ENCODE measurements at regions not wholly inside any gene's neighbourhood (a gene's known extent, or its start where the extent isn't known, plus 50 kb on each side); places are given as distances from the start of the nearest gene placed in this dataset.
"Not testable (repeated sequence)": the region's sequence is repeated elsewhere in the genome, so short reads cannot be mapped to it uniquely, and the experiment has no call there.

DNA sequence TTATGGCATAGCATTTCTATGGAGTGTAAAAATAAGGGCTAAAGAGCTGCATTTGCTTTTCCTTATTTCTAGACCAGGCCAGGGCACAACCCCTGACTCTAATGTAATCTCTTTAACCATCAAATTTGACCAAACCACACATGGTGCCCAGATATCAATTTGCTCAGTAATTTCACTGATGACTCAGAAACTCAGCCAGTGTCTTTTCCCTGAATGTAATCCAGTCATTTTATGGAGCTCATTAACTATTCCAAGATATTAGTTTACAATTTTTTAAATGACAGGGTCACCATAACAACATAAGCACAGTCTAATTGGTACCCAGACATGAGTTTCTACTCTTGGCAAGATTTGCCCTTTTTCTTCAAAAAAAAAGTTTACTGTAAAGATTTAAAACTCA lies 270.8 kb upstream of the AGAP1 start:
- DNase-seq: no peak

DNA sequence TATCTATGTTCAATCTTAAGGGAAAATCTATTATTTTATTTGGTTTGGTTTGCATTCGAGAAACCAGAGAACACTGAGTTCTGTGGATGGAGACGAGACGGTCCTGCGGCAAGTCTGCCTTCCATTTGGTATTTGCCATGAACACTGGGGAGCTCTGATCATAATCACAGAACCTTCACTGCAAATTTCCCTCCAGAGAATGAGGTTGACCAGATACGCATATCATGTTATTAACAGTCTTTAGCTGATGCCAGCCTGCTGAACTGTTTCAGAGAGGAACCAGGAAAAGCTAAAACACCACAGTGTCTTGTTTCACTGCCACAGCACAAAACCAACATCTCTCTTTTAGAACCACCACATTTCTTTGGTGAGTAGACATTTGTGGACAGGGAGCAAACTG lies 269.4 kb upstream of the AGAP1 start:
- no peak for DNase-seq

DNA sequence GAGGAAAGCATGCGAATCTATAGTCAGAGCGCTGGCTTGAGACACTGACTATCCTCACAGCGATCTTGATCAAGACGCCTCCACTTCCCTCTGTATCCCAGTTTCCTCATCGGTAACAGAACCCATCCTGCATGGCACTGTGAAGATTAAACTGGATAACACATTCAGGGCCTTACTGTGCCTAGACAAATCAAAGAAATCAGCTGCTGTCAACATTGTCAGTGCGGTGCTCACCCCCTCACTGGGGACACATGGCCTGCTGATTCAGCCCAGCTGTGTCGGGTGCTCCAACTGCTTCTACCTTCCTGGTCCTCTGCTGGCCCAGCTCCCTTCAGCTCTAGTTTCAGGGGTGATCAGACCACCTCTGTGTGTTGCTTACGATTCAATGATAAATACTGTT lies 268.6 kb upstream of the AGAP1 start:
- DNase-seq: no peak

DNA sequence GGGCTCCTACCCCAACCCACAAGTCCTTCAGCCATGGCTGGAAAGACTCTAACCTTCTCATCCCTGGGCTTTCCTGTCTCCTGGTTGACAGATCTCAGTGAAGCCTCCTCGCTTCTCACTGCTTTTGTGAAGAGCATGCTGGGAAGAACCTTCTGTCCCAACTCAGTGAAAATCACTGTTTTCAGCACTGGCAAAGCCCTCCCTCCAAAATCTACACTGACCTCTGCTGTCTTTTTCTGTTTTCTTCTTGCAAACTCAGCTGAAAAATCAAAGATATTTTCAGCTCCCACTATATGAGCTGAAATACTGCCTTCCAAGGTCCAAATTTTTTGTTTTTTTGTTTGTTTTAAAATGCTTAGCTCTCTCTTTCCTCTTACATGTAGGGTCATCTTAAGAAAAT lies 266.3 kb upstream of the AGAP1 start:
- DNase-seq: no peak

DNA sequence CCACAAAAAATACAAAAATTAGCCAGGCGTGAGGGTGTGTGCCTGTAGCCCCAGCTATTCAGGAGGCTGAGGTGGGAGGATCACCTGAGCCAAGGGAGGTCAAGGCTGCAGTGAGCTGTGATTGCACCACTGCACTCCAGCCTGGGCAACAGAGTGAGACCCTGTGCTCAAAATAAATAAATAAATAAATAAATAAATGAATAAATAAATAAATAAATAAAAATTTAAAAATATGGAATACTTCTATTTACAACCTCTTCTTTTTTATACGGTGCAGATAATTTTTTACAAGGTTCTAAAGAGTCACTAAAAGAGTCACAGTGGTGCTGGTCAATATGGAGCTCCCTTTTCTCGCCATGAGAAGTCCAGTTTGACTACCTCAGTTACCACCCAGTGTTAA lies 265.4 kb upstream of the AGAP1 start:
- not testable (repeated sequence) for DNase-seq

DNA sequence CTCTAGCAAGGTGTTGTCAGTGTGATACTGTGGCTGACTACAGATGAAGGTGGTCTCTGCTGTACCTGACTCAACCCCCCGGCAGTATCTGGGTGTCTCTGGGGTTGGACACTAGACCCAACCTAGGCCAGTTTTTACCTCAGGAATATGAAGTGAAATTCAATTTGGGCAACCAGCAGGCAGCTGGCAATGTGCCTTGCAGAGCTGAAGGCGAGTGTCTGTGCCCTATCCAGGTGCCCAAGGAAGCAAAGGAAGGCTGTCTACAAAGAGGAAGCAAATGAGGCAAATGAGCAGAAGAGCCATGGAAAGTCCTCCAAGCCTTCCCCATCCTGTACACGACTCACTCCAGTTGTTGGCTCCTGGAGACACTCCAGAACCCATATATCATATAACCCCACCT lies 264.6 kb upstream of the AGAP1 start:
- DNase-seq: no peak

DNA sequence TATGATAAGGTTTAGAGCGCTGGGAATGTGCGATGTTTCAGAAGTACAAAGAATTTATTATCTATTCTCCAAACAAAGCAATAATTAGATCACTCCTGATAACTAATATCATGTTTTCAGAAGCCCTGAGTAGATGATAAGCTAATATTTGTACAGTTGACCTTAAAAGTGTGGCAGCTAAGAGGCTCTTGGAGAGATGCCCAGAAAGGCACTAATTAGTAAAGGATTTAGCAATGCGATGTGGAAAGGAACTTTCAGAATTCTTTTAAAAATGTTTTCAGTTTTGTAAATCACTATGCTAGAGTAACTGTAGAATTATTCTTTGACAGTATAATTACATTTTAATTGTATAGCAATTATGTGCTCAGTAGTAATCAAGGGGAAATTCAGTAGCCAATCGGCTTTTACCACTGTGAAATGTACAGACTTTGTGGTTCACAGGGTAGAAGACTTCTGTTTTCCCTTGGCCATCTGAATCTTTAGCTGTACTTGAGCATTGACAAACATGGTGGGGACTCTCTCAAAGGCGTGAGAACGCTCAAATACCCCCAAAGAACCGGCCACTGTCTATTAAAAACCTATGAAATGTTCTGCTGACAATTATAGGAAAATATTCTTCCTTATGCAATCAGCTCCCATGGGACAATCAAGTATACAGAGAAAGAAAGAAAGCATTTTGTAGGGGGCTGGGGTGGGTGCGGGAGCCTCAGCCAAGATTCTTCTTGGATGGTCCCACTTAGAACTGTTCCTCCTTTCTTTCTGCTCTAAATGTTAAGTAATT lies 262.8 kb upstream of the AGAP1 start:
- DNase-seq: no peak

DNA sequence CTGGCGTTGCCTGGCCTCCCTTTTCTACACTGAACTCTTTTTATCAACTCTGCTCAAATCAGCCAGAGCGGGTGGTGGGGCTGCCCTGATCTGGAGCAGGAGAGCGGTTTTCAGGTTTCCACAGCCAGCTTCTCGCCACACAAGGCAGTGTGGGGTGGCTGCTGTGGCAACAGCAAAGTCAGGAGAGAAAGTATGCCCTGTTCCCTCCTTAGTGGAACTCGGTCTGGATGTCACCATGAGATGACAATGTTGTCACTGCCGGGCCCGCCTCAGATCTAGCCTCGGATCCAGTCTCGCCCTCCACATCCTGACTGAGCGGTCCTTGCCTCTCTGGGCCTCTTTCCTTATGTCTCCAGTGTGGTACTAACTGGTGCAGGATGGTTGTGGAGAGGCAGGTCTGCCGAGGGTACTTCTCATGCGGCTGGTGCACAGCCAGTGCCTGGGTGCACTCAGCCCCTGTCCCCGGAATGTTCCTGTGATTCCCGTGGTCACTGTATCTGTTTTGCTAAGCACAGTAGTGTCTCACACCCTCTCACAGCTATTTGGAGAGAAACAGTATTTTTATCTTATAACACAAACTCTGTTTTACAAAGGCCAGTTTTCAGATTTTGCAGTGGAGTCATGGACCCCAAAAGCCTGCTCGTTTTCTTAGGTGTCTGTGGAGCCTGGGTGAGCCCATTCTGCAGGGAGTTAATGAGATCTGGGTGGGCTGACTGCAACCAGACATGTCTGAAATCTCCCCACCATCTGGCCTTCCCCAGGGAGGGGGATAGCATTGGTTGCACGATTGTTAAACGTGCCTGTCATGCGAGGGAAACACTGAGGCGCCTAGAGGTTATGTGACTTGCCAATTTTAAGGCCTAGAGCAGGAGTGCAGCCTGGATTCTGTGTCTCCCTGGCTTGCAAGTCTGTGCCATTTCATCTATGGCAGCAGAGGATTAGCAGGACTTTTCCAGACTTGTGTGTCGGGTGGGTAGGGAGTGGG lies 261.1 kb upstream of the AGAP1 start:
- DNase-seq: no peak

DNA sequence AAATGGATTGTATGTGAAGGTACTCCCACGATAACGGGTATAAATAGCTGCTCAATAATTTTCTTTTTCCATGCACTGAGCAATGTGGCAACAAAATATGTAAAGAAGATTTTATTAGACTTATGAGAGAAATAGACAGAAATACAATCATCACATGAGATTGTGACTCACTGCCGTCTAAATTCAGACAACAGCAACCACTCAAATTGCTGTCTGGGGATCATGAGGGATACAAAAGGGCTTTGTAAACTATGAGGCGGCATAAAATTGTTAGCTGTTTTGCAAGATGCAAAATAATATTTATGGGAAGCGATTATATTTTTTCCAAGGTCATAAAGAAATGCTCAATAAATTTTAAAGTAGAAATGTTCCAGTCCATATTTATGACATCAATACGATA lies 259.1 kb upstream of the AGAP1 start:
- DNase-seq: no peak

DNA sequence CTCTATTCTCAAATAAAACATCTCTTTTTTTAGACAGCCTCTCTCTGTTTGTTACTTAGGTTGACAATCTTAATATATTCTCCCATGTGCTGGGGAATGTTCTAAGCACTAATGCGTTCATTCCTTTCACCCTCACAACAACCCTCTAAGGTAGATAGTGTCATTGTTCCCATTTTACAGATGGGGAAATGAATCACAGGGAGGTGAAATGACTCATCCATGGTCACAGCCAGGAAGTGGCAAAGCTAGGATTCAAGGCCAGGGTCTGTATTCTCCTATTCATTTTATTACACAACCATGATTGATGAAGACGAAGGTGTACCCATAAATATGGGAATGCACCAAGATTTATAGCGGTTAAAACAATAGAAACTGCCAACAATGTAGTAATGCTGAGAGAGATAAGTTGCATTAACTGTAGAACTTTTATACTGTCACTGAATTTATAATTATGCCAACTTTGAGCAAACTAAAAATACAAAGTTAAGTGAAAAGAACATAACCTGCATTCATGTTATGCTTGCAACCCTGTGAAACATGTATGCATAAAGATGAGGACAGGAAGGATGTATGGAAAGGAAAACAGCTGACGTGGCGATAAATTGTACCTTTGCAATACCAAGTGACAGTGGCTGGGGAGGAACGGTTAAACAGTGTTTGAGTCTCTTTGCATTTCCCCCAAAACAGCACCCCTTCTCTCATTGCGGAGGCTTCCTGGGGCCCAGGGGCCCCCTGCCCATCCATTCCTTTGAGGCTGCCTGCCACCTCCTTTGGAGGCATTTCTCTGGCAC lies 257.7 kb upstream of the AGAP1 start:
- DNase-seq: no peak

DNA sequence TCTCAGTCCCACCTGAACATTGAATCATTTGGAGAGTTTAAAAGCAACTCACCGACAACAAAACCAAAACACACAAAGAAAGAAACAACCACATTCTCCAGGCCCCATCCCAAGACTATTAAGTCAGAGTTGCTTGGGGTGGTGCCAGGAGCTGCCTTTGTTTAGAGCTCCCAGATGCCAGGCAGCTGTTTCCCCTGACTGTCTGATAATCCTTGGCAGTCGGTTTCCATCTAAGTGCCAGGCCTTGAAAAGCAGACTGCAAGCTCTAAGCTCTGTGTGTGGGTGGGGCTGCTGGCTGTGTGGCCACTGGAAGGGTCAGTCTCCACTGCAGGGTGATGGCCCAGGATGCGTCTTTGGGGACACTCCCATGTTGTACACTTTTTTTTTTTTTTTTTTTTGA lies 255.3 kb upstream of the AGAP1 start:
- DNase-seq: no peak

DNA sequence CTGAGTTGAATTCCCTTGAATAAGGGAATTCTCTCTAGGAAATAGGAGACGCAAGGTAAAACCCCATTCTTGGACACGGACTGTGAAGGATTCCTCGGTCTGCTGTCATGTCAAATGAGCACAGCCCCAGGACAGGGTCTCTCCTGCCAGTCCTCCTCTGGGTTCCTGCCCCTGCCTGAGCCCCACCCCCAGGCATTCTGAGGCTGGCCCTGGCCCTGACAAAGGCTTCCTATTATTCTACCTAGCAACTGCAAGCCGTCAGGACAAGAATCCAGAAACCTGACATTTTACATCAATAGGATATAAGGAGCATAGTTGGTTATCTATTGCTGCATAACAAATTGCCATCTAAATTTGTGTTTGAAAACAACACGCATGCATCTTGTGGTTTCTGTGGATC lies 253.3 kb upstream of the AGAP1 start:
- DNase-seq: no peak

DNA sequence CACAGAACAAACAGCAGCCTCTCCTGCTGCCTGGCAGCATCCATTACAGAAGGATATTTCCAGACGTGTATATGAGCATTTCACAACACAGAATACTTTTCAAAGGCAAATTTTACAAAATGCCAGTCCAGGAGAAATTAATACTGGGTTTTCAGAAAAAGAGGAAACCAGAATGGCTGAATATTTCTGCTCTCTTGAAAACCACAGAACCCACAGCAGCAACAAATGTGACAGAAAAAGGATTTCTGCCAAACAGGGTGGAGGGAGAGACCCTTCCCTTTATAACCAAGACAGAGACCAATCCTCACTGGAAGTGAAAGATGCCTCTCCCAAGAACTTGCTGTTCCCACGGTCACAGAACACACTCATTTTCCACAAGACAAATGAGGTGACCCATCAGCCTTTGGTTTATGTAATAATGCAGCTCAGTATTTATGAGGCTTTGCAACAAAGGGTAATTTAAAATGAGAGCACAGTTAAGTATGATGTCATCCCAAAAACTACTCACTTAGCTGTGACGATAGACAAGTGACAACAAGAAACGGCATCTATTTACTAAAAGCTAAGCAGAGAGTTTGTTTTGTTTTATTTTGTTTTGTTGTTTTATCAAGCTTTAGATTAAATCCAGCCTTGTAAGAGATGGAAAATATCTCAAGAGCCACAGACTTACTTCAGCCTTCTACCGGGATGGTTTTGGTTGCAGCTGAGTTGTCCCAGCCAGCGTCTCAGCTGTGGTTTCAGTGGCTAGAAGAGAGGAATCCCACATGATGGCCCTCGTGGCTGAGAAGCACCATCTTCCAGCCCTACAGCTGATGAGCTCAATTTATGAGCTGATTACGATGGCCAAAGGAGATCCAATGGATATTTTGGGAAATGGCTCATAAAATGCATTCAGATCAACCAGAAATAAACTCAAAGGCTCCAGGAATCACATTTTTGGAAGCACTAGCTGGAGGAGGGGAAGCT lies 249.3 kb upstream of the AGAP1 start:
- DNase-seq: no peak

DNA sequence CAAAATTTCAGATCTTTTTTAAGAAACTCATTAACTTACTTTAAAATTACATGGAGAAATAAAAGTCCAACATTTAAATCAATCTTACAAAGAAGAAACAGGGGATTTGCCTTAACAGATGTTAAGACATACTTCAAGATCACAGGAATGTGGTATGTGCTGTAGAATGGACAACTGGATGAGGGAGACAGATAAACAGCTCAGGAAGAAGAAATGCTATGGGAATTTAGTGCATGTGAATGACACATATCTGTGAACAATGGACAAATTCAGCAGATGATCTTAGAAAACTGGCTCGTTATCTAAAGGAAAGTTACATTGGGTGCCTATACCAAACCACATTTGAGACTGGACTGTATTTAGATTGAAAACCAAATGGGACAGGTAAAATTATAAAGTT lies 246.8 kb upstream of the AGAP1 start:
- DNase-seq: no peak

DNA sequence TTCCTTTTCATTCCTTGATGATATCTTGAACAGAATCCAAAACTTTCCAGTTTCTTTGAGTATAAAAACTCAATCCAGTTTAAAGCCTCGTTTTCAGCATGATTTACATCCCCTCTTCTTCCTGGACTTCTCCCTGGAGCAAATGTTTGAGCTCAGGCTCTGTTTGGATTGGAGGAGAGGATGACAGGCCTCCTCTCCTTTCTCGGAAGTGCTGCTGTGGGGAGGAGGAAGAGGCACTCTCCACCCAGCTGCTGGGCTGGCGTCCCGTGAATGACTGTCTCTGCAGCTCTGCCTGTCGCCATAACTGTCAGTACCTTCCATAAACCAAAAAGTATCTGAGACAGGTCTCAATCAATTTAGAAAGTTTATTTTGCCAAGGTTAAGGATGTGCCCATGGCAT lies 238.2 kb upstream of the AGAP1 start:
- DNase-seq: no peak

DNA sequence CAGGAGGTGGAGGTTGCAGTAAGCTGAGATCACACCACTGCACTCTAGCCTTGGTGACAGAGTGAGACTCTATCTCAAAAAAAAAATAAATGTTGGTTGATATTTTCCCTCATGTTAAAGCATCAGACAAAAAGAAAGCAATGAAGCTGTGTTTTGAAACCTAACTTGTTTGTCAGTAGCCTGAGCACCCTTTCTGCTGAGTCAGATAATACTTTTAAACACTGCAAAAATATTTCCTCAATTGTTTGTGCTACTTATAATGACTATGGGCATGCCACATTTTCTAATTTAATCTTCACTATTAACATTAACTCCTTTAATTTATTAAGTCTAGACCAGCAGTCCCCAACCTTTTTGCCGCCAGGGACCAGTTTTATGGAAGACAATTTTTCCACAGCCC lies 236.3 kb upstream of the AGAP1 start:
- no peak for DNase-seq

DNA sequence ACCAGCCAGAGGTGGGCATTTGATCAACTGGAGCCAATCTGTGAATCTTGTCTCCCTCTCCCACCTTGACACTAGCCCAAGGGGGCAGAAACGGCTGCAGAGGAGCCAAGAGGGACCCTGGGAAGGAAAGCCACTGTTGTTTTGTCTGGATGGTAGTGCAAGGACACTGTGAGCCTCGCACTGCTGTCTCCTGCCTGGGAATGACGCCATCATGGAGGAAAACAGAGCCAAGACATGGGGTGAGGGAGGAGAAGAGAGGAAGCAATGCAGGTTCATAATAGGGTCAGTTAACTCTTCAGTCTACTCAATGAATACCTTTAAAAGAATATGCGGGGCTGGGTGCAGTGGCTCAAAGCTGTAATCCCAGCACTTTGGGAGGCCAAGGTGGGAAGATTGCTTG lies 231.1 kb upstream of the AGAP1 start:
- DNase-seq: no peak

DNA sequence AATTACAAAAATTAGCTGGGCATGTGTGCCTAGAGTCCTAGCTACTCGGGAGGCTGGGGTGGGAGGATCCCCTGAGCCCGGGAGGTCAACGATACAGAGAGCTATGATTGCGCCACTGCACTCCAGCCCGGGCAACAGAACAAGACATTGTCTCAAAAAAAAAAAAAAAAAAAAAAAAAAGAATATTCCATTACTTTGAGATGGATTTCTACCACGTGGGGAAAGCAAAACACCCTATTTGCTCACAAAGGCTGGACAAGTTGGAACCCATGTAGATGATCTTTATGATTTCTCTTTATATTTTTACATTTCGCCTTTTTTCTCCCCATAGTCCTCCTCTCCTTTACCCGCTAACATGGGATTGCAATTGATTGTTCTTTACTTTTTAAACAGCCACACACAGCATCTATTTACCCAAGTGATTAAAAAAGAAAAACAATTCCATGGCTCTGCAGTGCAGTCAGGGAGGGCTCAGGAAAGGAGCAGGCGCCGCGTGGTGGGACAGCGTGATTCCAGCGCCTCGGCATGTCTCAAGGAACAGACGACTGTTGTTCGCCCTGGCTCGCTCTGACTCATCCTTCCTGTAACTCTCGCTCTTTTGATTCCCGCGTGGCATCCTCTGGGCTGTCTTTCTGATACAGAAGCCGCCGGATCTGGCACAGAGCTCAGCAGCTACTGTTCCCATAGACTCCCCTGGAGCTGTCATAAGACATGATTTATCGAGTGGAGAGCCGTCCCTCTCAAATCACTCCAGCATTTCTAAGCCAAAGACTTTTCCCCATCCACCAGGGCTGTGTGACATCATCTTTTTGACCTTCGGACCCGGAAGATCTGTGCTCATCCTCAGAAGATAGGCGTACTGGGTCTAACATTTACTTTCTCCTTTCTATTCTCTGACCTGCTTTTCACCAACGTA lies 230.4 kb upstream of the AGAP1 start:
- no peak for DNase-seq

DNA sequence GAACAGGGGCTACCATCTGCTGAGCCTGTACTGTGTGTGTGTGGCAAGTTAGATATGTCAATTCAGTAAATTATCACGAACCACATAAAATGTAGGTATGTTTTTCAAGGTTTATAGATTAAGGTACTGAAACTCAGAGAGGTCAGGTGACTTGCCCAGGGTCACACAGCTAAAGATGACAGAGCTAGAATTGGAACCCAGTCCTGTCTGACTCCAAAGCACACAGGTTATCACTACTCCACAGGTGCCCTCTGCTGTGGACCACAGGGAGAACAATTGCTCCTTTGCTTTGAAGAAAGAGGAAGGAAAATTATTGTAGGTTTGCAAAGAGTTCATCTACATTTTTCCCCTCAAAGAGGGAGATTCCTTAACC lies 229.7 kb upstream of the AGAP1 start:
- no peak for DNase-seq

DNA sequence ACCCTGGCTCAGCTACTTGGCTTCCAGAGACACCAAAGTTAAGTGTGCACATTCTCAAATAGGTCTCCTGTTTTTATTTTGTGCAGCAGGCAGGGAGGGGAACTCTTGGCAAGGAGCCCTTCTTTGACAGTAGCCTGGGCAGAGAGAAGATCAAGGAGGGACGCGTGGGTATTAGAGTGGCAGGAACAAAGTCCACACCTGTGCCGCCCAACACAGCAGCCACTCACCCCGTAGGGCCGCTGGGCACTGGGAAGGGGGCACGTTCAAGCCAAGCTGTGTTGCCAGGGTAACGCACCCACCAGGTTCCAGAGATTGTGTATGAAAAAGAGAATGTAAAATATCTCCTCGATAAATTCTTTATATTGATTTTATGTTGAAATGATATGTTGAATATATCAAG lies 229.3 kb upstream of the AGAP1 start:
- no peak for DNase-seq

DNA sequence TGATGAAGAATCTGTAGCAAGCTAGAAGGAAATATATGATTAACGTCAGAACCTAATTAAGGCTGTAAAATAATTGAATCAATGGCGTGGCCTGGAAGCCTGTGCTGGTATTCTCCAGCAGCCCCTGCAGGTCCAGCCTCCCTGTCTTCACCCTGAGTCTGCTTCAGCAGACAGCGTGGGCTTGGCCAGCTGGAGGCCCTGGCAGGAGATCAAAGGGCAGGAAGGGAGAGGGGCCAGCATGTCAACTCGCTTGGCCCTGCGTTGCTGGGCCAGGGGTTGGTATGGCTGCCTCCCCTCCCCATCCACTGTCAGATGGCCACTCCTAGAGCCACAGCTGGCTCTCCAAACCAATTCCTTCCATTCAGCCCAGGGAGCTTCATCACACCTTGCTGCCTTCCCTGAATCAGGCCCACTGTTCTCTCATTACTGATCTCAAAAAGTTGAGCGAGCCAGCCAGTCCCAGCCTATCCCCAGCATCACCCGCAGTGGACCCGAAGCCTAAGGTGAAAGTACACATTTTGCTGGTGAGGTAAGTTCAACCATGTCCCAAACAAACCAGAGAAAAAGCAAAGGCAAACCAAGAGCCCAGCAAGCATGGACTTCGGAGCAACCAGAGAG lies 228.4 kb upstream of the AGAP1 start:
- DNase-seq: no peak

Data from stimulated activated CD4-positive, alpha-beta T cell treated with anti-CD3 and anti-CD28 coated beads, Interleukin-12 subunit alpha, Interleukin-12 subunit beta, amount 100 ng/mL, for 4 hours (primary cell).